ENCODE measurements at regions not wholly inside any gene's neighbourhood (a gene's known extent, or its start where the extent isn't known, plus 50 kb on each side); places are given as distances from the start of the nearest gene placed in this dataset.

DNA sequence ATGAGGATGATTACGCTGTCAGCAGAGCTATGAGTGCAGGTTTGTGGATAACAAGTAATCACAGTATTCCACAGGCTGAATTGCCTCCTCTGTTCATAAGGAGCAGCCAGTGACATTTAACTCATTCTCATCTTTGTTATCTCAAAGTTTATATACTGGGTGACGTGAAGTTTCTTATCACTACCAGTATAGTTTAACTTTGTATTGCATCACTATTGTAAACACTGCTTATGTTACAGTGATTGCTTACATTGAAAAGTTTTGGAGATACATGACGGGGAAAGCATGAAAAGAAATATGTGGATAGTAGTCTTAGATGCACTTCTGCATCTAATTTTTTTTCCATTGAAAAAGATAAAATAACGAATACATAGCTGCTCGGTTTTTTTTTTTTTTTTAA lies 429.7 kb downstream of the VGLL3 start:
- TF ChIP-seq EZH2 (IDR thresholded peaks at IDR 0.05; ENCODE audit: insufficient read depth, poor library complexity, severe bottlenecking) = no peak
- TF ChIP-seq EZH2phosphoT487 (IDR thresholded peaks at IDR 0.05; ENCODE audit: insufficient read depth, low read depth) = no peak
- H3K4me1 ChIP-seq (ENCODE audit: insufficient read depth) = no peaks in the 10 kb centered on the region
- no peak overlapping the region for H2AFZ ChIP-seq
- in situ Hi-C loops (cut with MboI) = no loop called here
- no peaks in the 10 kb centered on the region for H3K79me2 ChIP-seq (ENCODE audit: insufficient read depth)
- H3K4me2 ChIP-seq (ENCODE audit: unreplicated experiment) = no peak overlapping the region
- no peaks in the 10 kb centered on the region for H3K9me3 ChIP-seq (ENCODE audit: low read depth)
- no peak overlapping the region for H3K4me3 ChIP-seq
- no peak overlapping the region for H3K27ac ChIP-seq
- H3K9me2 ChIP-seq (ENCODE audit: insufficient read depth) = no peaks in the 10 kb centered on the region
- WGBS, 2 experiments (ENCODE audit: low coverage in 1 of 2, low lambda C conversion rate in 2 of 2, missing lambda C conversion rate in 2 of 2) = 11 to 23% methylated on average over 5 of the region's 5 CpGs
- H3K36me3 ChIP-seq (ENCODE audit: low read depth) = no peaks in the 10 kb centered on the region
- H3F3A ChIP-seq (ENCODE audit: insufficient read depth) = no peaks in the 10 kb centered on the region
- no peak overlapping the region for H3K9ac ChIP-seq
- no peaks in the 10 kb centered on the region for H4K20me1 ChIP-seq (ENCODE audit: insufficient read depth)
- DNase-seq = no peak
- H3K27me3 ChIP-seq (replicated peaks; ENCODE audit: insufficient read depth) = no peaks in the 10 kb centered on the region

- no peak overlapping the region for H3K4me3 ChIP-seq
- H3K79me2 ChIP-seq (ENCODE audit: insufficient read depth) = no peaks in the 10 kb centered on the region
- no peaks in the 10 kb centered on the region for H3F3A ChIP-seq (ENCODE audit: insufficient read depth)
- DNase-seq = no peak
- in situ Hi-C loops (cut with MboI) = no loop called here
- H4K20me1 ChIP-seq (ENCODE audit: insufficient read depth) = no peaks in the 10 kb centered on the region
- no peak overlapping the region for H3K4me2 ChIP-seq (ENCODE audit: unreplicated experiment)
- no peaks in the 10 kb centered on the region for H3K36me3 ChIP-seq (ENCODE audit: low read depth)
- H3K9me3 ChIP-seq (ENCODE audit: low read depth) = no peaks in the 10 kb centered on the region
- TF ChIP-seq EZH2phosphoT487 (IDR thresholded peaks at IDR 0.05; ENCODE audit: insufficient read depth, low read depth) (no peak), EZH2 (IDR thresholded peaks at IDR 0.05; ENCODE audit: insufficient read depth, poor library complexity, severe bottlenecking) (no peak)
- no peak overlapping the region for H2AFZ ChIP-seq
- H3K27me3 ChIP-seq (replicated peaks; ENCODE audit: insufficient read depth) = no peaks in the 10 kb centered on the region
- H3K9me2 ChIP-seq (ENCODE audit: insufficient read depth) = no peaks in the 10 kb centered on the region
- no peaks in the 10 kb centered on the region for H3K4me1 ChIP-seq (ENCODE audit: insufficient read depth)
- H3K9ac ChIP-seq = no peak overlapping the region
- 17 to 26% methylated on average over 5 of the region's 5 CpGs for WGBS, 2 experiments (ENCODE audit: low coverage in 1 of 2, low lambda C conversion rate in 2 of 2, missing lambda C conversion rate in 2 of 2)
- no peak overlapping the region for H3K27ac ChIP-seq
Measured at GRCh38 chr3:86554383-86554782, 436.6 kb downstream of the VGLL3 start.

DNA sequence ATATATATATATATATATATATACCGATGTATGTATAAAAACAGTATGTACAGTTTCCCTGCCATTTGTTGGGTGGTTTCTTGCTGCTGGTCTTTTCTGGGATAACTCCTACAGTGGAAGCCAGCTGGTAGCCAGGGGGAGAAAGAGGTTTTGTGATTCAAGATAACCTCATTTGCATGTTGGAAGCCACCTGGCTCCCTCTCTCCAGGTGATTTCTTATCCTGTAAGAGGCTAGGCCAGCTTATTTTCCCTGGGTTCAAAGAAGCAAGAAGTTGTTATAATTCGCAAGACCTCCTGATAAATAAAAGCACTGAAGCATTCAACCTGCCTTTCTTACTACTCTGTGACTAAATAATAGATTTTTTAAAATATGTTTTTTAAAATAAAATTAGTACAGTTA lies 443.3 kb downstream of the VGLL3 start:
- WGBS, 2 experiments (ENCODE audit: low coverage in 1 of 2, low lambda C conversion rate in 2 of 2, missing lambda C conversion rate in 2 of 2) = 17 to 26% methylated on average over 1 to 2 of the region's 2 CpGs
- Histone ChIP-seq H3K27ac (no peak overlapping the region), H3K27me3 (replicated peaks; ENCODE audit: insufficient read depth) (no peaks in the 10 kb centered on the region), H3K4me3 (no peak overlapping the region), H3F3A (ENCODE audit: insufficient read depth) (no peaks in the 10 kb centered on the region), H3K4me1 (ENCODE audit: insufficient read depth) (no peaks in the 10 kb centered on the region), H3K9ac (no peak overlapping the region), H3K36me3 (ENCODE audit: low read depth) (no peaks in the 10 kb centered on the region), H2AFZ (no peak overlapping the region), H3K9me2 (ENCODE audit: insufficient read depth) (no peaks in the 10 kb centered on the region), H3K79me2 (ENCODE audit: insufficient read depth) (no peaks in the 10 kb centered on the region), H3K9me3 (ENCODE audit: low read depth) (no peaks in the 10 kb centered on the region), H4K20me1 (ENCODE audit: insufficient read depth) (no peaks in the 10 kb centered on the region), H3K4me2 (ENCODE audit: unreplicated experiment) (no peak overlapping the region)
- DNase-seq = no peak
- in situ Hi-C loops (cut with MboI) = no loop called here
- TF ChIP-seq EZH2 (IDR thresholded peaks at IDR 0.05; ENCODE audit: insufficient read depth, poor library complexity, severe bottlenecking) = no peak
- TF ChIP-seq EZH2phosphoT487 (IDR thresholded peaks at IDR 0.05; ENCODE audit: insufficient read depth, low read depth) = no peak

- no peak for TF ChIP-seq EZH2phosphoT487 (IDR thresholded peaks at IDR 0.05; ENCODE audit: insufficient read depth, low read depth)
- no peak for TF ChIP-seq EZH2 (IDR thresholded peaks at IDR 0.05; ENCODE audit: insufficient read depth, poor library complexity, severe bottlenecking)
- Histone ChIP-seq H3K9ac (no peak overlapping the region), H2AFZ (no peak overlapping the region), H3K27me3 (replicated peaks; ENCODE audit: insufficient read depth) (no peaks in the 10 kb centered on the region), H3K4me2 (ENCODE audit: unreplicated experiment) (no peak overlapping the region), H3K79me2 (ENCODE audit: insufficient read depth) (no peaks in the 10 kb centered on the region), H3F3A (ENCODE audit: insufficient read depth) (no peaks in the 10 kb centered on the region), H3K36me3 (ENCODE audit: low read depth) (no peaks in the 10 kb centered on the region), H3K4me1 (ENCODE audit: insufficient read depth) (no peaks in the 10 kb centered on the region), H4K20me1 (ENCODE audit: insufficient read depth) (no peaks in the 10 kb centered on the region), H3K9me2 (ENCODE audit: insufficient read depth) (no peaks in the 10 kb centered on the region), H3K27ac (no peak overlapping the region), H3K4me3 (no peak overlapping the region), H3K9me3 (ENCODE audit: low read depth) (no peaks in the 10 kb centered on the region)
- 17 to 31% methylated on average over 5 of the region's 5 CpGs for WGBS, 2 experiments (ENCODE audit: low coverage in 1 of 2, low lambda C conversion rate in 2 of 2, missing lambda C conversion rate in 2 of 2)
- in situ Hi-C loops (cut with MboI) = no loop called here
- no peak for DNase-seq
Measured at GRCh38 chr3:86537171-86537570, 453.8 kb downstream of the VGLL3 start.

- no peak overlapping the region for H3K27ac ChIP-seq
- H3F3A ChIP-seq (ENCODE audit: insufficient read depth) = no peaks in the 10 kb centered on the region
- H3K9me3 ChIP-seq (ENCODE audit: low read depth) = no peaks in the 10 kb centered on the region
- in situ Hi-C loops (cut with MboI) = no loop called here
- H3K4me3 ChIP-seq = no peak overlapping the region
- TF ChIP-seq EZH2phosphoT487 (IDR thresholded peaks at IDR 0.05; ENCODE audit: insufficient read depth, low read depth) (no peak), EZH2 (IDR thresholded peaks at IDR 0.05; ENCODE audit: insufficient read depth, poor library complexity, severe bottlenecking) (no peak)
- H3K36me3 ChIP-seq (ENCODE audit: low read depth) = no peaks in the 10 kb centered on the region
- no peak overlapping the region for H3K4me2 ChIP-seq (ENCODE audit: unreplicated experiment)
- DNase-seq = no peak
- no peaks in the 10 kb centered on the region for H3K9me2 ChIP-seq (ENCODE audit: insufficient read depth)
- H3K4me1 ChIP-seq (ENCODE audit: insufficient read depth) = no peaks in the 10 kb centered on the region
- H3K9ac ChIP-seq = no peak overlapping the region
- 42 to 60% methylated on average over 1 of the region's 1 CpG for WGBS, 2 experiments (ENCODE audit: low coverage in 1 of 2, low lambda C conversion rate in 2 of 2, missing lambda C conversion rate in 2 of 2)
- H2AFZ ChIP-seq = no peak overlapping the region
- no peaks in the 10 kb centered on the region for H3K79me2 ChIP-seq (ENCODE audit: insufficient read depth)
- H3K27me3 ChIP-seq (replicated peaks; ENCODE audit: insufficient read depth) = no peaks in the 10 kb centered on the region
- H4K20me1 ChIP-seq (ENCODE audit: insufficient read depth) = no peaks in the 10 kb centered on the region
Measured at GRCh38 chr3:86519819-86520218, 471.1 kb downstream of the VGLL3 start.

Measured in GM23248 (cell line).